ENCODE measurements at regions not wholly inside any gene's neighbourhood (a gene's known extent, or its start where the extent isn't known, plus 50 kb on each side); places are given as distances from the start of the nearest gene placed in this dataset.

GRCh38 chr2:226600184-226600583, 199.4 kb downstream of the IRS1 start:
- TF ChIP-seq CTCF (IDR thresholded peaks at IDR 0.05; ENCODE audit: poor library complexity) (no peak), EZH2 (IDR thresholded peaks at IDR 0.05; ENCODE audit: borderline replicate concordance) (no peak)

All from hepatocyte (in vitro differentiated cells).